NOMO-1 (cell line): ENCODE measurements at regions not wholly inside any gene's neighbourhood (a gene's known extent, or its start where the extent isn't known, plus 50 kb on each side); places are given as distances from the start of the nearest gene placed in this dataset.
"Not testable (repeated sequence)": the region's sequence is repeated elsewhere in the genome, so short reads cannot be mapped to it uniquely, and the experiment has no call there.

Experiments used
- DNase-seq, 2 experiments: peaks; one replicate each; lab custom pipeline; 2025; ENCODE audit not compliant: unreplicated experiment in 2 of 2; lab: John Stamatoyannopoulos, UW

DNA sequence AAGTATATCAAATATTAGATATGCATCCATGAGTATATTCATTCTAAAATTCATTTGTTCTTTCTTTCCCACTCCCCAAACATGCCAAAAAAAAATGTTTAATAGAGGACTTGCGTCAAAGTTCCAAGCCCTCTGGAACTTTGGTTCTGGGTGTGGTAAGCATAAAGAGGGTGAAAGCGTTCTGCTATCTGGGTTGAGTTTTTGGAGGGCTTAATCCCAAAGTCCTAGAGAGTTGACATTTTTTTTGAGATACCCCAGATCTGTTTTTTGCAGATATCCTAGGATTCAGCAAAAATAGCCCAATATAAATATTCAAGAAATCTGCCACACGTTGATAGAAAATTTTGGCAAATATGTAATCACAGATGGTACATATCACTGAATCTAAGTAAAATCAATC, 424.3 kb upstream of the CBLB start:
- DNase-seq: no peak

DNA sequence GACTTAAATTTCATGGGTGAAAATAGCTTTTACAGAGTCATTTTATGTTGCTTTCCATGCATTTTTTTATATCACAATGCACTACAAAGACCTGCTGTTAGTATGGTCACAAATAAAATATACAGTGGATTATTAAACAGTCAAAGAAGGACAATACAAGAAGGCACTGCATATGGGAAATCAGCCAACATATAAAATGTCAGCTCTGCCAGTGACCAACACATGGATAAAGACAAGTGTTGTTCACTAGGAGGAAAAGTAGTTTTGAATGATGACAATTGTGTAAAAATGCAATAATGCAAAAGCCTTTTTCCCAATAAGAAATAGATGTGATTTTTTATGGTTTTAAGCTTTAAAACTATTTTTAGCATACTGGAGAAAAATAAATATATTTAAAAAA, 425.3 kb upstream of the CBLB start:
- no peak for DNase-seq

DNA sequence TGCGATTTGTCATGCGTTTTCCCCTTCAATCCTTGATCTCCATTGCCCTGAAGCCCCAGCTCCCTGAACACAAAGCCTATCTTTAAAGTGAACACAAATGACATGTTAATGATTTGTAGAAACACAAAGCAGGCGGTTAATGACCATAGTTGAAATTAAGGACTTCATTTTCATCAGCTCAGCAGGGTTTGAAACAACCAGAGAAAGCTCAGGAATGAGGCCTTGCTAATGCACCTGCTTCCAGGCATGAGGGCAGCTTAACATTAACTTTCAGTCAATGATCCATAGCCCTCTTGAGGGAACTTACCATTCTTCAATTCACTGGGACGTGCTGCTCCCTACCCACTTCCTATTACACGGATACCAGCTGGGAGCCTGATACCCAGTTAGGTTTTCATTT, 427.2 kb upstream of the CBLB start:
- DNase-seq: no peak

DNA sequence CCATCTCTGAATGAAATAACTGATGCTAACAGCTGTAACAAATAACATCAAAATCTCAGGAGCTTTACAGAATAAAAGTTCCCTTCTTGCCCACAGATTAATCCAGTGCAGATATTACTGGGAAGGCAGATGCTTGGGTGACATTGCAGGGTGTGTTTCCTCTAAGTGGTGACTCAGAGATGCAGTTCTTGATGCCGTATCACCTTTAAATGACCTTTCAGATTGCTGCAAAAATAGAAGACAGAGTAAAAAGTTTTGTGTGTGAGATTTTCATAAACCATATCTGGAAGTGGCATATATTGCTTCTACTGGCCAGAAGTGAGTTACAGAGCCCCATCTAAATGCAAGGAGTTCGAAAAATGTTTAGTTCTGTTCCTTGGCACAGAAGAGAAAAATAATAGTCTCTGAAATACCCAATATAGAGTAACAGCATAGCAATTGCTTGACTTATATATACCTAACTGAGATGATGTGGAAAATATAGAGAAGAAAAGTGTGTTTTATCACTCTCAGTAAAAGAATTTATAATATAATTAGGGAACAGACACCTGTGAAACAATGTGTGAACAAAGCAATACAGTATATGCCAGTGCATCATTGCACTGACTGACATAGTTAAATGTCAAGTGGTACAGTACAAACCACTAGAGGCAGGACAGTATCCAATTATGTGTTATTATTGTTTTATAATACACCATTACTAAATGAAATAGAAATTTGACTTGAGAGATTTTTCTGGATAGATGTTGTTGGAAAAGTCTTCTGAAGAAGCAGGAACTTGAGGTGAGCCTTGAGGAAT, 430.7 kb upstream of the CBLB start:
- DNase-seq: peak; percentile 0 to 18

DNA sequence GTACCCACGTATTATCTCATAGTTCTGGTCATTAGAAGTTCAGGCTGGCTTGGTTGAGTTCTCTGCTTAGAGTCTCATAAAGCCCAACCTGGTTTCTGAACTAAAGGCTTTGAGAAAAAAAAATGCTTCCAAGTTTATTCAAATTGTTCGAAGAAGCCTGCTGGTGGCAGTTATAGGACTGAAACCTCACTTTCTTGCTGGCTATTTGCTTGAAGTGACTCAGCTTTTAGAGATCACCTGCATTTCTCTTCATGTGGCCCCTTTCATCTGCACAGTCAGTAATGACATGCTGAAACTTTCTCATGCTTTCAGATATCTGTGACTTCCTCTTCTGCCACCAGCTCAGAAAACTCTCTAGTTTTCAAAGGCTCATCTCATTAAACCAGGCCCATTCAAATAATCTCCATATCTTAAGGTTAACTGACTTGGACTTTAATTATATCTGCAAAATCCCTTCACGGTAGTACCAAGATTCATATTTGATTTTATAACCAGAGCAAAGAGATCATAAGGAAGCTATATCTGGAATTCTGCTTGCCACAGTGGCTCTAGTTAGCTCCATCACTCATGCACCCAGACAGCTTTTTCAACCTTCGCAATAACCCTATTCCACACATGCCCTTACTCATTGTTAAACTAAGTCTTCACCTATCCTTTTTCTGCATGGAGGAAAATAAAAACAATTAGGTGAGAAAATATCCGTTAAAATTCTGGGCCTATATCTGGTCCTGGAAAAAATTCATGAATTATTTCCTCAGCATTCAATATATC, 433.8 kb upstream of the CBLB start:
- DNase-seq: peak; percentile 39 to 82

DNA sequence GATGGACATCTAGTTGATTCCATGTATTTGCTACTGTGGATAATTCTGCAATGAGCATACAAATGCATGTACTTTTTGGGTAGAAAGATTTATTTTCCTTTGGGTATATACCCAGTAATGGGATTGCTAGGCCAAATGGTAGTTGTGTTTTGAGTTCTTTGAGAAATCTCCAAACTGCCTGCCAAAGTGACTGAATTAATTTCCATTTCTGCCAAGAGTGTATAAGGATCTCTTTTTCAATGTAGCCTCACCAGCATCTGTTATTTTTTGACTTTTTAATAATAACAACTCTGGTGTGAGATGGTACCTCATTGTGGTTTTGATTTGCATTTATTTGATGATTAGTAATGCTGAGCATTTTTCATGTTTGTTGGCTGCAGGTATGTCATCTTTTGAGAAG, 435.0 kb upstream of the CBLB start:
- no peak for DNase-seq

DNA sequence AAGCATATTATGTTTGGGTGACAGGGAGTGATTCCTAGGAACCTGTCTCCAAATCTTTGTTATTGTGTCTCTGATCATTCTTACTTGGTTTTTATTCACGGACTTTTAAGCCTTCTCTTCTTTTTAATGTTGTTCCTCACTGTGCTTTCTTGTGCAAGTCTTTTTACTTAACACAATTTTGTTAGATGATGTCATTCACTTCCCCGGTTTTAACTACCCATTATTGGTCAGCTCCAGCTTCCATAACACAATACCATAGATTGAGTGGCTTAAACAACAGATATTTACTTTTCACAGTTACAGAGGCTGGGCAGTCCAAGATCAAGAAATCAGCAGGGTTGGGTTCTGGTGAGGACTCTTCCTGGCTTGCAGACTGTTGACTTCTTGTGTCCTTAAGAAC, 436.3 kb upstream of the CBLB start:
- DNase-seq: no peak

DNA sequence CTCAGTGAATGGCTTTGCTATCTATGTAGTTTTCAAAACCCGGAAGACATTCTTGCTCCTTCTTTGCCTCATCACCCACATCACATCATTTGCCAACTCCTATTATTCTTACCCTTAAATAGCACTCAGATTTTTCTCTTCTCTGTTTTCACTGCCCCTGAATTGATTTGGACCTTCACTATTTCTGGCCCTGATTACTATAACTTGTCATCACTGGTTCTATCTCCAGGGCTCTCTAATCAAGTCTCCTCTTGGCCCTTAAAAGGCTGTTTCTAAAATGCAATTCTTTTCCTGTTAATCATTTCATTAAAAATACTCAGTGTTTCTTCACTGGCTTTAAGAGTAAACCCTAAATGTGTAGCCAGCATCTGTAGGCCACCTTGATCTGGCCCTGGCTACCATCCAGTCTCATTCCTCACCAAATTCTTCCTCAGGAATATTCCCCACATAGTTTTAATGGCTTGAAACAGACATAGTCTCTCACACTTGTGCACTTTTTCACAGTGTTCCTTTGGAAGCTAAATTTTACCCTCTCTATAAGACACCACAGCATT, 437.1 kb upstream of the CBLB start:
- no peak for DNase-seq

DNA sequence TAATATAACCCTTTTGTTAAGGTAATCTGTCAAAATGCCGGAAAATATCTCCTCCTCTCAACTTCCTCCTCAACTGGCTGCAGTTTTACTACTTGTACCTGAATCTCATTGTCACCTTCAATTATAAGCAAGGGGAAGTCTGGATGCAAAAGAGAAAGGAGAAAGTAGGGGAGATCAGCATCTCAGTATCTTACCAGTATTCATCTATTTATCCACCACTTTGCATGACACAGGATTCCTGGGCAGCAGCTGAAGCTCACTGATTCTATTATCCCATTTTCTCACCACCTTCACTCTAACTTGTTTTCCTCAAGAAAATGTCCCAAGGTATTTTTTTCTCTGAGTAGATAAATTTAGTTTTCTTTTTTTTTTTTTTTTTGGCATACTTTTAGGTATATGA, 440.5 kb upstream of the CBLB start:
- no peak for DNase-seq

DNA sequence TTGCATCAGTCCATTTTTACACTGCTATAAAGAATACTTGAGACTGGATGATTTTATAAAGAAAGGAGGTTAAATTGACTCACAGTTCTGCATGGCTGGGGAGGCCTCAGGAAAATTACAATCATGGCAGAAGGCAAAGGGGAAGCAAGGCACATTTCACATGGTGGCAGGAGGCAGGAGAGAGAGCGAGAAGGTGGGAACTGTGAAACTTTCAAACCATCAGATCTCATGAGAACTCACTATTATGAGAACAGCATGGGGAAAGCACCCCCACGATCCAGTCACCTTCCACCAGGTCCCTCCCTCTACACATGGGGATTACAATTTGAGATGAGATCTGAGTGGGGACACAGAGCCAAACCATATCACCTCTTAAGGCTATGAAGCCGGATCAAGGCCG, 441.0 kb upstream of the CBLB start:
- not testable (repeated sequence) for DNase-seq

DNA sequence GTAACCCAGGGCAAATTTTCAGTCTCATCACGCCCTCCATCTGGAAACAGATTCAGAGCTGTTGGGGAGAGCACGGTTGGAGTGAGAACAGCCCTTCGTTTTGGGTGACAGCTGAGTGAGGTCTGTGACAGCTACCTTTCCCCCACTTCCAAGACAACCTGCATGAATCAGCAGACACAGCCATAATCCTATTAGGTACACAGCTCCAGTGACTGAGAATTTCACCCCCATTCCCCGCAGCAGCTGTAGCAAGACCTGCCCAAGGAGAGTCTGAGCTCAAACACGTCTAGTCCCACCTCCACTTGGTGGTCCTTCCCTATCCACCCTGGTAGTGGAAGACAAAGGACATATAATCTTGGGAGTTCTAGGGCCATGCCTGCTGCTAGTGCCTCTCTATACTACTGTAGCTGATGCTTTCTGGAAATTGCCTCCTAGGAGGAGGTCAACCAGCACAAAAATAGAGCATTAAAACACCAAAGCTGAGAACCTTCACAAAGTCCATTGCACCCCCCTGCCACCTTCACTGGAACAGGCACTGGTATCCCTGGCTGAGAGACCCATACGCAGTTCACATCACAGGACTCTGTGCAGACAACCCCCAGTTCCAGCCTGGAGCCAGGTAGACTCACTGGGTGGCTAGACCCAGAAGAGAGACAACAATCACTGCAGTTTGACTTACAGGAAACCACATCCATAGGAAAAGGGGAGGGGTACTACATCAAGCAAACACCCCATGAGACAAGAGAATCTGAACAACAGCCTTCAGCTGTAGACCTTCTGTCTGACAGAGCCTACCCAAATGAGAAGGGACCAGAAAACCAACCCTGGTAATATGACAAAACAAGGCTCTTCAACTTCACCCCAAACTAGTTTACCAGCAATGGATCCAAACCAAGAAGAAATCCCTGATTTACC, 448.6 kb upstream of the CBLB start:
- no peak for DNase-seq

DNA sequence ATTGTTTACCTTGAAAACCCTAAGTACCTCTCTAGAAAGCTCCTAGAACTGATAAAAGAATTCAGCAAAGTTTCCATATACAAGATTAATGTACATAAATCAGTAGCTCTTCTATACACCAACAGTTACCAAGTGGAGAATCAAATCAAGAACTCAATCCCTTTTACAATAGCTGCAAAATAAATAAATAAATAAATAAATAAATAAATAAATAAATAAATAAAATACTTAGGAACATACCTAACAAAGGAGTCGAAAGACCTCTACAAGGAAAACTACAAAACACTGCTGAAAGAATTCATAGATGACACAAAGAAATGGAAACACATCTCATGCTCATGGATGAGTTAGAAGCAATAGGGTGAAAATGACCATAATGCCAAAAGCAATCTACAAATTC, 452.6 kb upstream of the CBLB start:
- DNase-seq: not testable (repeated sequence)

DNA sequence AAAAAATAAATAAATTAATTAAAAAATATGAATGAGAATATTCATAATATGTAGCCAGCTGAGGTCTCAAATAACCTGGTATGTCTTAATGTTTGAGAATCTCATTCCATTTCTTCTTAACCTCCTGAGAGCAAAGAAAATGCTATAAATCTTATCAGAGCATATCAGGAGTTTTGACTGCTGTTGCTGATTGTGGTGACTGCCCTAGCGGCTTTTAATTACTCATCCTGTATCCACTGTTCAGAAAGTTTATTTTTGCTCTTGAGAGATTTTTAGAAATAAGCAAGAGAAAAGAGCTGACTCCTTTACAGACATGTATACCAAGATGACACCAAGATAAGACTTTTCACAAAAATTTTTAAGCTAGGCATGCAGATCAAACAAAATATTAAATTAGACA, 454.8 kb upstream of the CBLB start:
- no peak for DNase-seq

DNA sequence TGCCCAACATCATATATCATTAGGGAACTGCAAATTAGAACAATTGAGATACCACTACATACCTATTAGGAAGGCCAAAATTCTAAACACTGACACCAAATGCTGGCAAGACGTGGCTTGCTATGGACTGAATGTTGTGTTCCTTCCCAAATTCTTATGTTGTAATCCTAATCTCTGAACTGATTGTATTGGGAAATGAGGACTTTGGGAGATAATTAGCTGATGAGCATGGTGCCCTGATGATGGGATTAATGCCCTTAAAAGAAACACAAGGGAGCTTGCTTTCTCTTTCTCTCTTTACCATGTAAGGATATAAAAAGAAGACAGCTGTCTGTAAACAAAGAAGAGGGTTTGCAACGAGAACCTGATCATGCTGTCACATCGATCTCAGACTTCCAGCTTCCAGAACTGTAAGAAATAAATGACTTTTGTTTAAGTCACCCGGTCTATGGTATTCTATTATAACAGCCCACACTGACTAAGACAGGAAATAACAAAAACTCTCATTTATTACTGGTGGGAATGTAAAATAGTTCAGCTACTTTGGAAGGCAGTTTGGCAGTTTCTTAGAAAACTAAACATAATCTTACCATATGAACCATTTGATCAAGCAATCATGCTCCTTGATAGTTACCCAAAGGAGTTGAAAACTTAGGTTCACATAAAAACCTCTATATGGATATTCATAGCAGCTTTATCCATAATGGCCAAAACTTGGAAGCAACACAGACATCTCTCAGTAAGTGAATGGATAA, 458.3 kb upstream of the CBLB start:
- DNase-seq: no peak

DNA sequence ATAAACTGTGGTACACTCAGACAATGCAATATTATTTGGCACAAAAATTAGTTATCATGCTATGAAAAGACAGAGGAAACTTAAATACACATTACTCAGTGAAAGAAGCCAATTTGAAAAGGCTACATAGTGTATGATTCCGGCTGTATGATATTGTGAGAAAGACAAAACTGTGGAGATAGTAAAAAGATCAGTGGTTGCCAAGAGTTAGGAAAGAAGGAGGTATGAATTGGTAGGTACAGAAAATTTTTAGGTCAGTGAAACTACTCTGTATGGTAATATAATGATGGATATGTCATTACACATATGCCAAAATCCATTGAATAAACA, 458.8 kb upstream of the CBLB start:
- no peak for DNase-seq

DNA sequence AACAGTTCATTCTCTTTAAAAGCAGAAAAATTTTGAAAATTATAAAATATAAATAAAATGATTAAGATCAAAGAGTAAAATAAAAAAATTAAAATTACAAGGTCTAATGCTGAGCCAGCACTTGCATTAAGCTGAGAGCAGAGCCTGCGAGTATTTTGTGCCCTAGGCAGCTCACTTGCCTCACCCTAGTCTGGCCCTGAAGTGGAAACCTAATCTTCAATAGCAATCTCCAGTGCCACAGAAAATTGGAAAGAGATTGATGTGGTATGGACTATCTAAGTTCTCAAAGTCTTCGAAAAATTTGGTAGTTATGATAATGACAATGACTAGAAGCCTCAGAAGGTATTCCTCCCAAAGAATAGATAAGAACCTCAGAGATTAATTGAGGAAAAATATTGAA, 459.4 kb upstream of the CBLB start:
- DNase-seq: no peak

DNA sequence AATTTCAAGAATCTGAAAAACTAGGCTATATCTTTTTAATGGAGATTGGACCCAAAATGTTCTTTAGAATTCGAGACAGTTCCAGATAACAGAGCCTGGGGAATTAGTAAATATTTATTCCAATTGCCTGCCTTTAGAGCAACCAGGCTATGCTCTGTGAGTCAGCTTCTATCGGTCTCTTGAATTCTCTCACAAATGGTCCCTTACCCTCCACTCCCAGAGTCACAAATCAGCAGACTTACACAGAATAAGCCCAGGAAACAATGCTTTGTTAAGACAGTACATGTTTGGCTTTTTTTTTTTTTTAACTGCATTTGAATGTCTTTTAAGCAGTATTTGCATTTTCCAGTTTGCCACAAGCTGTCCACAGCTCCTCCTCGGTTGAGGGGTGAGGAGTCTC, 460.7 kb upstream of the CBLB start:
- no peak for DNase-seq

DNA sequence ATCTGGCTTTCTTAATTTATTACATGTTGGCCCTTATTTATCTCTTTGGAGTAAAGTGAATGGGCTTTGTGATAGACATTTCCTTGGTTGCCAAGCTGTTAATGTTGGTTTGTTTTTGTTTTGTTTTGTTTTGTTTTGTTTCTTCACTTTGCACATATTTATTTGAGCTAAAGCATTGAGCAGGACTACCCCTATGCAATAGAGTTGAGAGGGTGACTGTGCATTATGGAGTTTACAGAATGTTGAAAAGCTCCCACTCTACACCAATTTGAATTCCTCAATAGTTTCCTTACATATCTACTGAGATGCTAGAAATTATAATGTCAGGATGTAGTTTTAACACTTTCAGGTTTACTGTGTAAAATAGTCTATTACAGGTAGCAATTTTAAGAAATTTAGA, 462.8 kb upstream of the CBLB start:
- DNase-seq: no peak

DNA sequence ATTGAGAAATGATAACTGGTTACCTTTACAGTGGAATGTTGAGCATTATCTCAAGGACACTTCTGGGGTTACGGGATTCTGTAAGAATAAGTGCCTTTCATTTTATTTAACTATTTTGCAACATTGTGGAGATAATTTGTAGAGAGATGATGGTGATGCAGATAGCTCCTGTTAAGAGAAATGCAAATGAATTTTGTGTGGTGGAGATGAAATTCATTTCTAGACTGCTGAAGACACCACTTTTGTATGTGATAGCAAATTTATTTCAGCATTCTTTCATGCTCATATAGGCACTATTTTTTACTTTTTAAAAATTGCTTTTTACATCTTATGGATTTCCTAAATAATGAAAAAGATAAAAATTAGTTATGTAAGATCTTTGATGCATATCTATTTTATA, 463.3 kb upstream of the CBLB start:
- DNase-seq: no peak

DNA sequence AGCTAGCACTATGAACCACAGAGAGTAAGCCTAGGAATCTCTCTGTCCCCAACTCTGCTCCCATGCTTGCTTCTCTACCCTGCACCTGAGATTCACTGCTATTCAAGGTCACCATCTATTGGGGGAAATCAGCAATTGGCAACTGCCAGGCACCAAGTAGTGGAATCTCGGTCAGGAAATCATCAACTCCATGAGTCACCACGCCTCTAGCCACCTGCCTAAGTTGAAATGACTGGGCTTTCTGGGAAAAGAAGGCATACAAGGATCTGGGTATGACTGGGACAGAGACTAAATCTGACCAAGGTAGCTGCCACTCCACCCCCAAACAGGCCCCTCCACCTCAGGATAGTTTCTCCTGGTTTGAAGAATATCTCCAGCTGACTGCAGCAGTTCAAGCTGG, 464.1 kb upstream of the CBLB start:
- DNase-seq: no peak
